Right lung (tissue), 2 donors: ENCODE measurements at regions not wholly inside any gene's neighbourhood (a gene's known extent, or its start where the extent isn't known, plus 50 kb on each side); places are given as distances from the start of the nearest gene placed in this dataset.

ENCODE experiments used
- DNase-seq, 2 donors: peaks; one replicate each; pipeline ENCODE4 v3.0.0-alpha.2; 2013

GRCh38 chr13:24080134-24080533 is 80.4 kb upstream of the SPATA13 start:
- DNase-seq: no peak

- DNase-seq: no peak
Observed at GRCh38 chr13:24081387-24081786, 79.1 kb upstream of the SPATA13 start.

DNA sequence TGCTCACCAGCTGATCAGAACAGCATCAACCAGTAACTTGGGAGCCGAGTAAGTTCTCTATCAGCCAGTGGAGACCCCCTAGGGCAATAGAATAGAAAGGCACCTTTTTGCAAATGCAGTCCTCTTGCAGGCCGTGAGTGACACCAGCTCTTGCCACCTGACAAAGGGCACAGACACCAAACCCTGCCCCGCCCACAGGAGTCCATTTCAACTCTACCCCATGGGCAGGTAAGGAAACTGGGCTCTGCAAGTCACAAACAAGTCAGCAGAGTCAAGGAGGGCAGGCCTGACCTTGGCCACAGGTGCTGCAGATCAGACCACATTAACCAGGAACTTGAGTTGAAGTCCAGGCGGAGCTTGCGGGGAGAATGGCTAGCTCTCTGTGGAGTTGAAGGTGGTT is 77.4 kb upstream of the SPATA13 start:
- no peak for DNase-seq

DNA sequence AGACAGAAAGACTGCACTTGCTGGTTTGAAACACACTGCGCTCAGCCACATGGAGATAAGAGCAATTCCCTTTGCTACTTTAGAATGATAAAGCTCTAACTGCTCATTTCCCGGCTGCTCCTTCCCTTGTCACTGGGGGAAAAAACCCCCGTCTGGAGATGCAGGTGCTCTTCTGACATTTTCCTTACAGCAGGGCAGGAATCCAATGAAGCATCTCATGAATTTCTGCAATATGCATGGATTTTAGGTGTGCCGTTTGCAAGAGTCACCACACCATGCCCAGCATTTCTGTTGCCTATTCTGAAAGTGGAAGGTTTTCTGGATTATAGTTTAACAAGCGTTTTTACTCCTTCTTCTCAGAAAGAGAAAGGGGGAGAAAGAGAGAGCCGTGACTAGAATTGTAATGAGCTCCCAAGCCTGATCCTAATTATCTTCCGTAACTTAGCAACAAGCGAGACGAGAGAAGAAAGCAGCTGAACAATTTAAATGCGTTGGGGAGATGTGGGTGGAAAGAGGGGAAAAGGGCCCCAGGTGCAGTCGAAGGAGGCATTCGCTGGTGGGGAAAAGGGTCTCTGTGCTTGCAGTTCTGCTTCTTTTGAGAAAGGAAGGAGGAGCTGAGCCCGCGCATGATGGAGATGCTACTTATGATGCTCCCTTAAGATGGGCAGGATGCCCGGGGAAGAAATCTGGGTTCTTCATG is 76.6 kb upstream of the SPATA13 start:
- no peak for DNase-seq

DNA sequence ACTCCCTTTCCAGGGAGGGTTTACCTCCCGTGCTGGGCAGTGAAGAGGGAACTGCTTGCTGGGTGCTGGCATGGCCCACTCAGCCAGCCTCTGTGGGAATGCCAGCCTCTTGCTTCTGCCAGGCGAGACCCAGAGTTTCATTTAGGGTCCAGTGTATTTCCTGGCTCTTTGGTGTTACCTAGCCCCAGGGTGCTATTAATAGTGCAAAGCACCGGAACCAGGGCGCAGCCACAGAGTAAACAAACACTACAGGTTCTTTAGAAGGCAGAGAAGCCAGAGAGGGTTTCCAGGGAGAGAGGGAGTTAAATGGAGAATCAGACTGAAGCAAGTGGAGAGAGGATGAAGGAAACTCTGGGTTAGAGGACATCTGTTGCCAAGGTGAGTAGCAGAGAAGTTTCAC is 74.9 kb upstream of the SPATA13 start:
- DNase-seq: no peak

DNA sequence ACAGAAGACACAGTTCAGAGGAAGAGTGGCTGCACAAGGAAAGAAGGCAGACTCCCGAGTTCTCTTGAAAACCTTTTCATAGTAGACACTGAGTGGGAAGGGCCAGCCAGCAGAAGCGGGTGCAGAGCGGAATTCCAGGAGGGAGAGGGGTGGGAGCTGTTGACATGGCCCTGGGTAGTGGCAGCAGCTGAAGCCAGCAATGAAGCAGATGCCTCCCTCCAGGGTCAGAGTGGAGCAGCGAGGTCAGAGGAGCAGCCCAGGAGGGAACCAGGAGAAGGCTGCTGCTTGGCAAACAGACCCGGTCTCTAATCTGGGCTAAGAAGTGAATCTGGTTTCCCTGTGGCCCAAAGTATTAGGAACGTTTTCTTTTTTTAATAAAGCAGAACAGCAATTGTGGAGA is 73.9 kb upstream of the SPATA13 start:
- no peak for DNase-seq

DNA sequence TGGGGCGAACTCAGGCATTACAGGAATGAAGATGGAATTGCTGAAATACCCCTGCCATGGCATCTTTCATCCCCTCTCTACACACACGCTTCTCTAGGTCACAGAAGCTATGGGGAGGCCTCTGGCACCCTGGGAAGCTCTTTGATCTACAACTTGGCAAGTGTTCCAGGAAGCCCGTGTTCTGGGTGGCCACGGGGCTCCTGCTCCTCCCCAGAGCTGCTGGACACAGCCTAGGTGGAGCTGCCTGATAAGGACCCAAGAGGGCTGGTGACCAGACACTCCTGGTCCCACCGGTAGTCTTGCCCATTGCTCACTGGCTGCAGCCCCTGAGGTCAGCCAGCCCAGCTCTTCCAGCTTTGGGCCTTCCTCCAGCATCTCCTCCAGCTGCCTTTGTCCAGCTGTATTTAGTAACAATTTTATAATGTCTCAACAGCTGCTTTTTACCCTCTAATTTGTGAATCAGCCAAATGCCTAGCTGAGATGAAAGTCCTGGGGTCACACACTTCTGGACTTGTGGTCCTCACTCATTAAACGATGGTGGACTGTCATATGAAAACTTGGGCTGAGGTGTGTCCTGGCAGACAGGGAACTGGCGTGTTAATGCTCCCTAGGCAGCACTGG is 72.8 kb upstream of the SPATA13 start:
- DNase-seq: peak in 1 of 2 donors; percentile 32

DNA sequence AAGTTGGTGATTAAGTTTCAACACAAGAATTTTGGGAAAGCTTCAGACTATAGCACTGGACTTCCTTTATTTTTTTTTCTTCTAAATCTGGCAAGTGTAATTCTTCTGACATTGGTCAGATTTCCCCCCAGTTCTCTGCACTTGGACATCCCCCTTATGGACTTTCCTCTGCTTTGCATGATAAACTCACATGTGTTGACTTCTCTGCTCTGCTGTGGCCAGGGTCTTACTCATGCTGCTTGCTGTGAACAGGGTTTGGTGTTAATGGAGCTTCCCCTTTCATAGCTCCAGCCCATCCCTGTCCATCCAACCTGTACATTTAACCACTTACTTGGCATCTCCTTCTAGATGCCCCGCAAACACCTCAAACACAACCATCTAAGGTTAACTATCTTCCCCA is 70.5 kb upstream of the SPATA13 start:
- no peak for DNase-seq

DNA sequence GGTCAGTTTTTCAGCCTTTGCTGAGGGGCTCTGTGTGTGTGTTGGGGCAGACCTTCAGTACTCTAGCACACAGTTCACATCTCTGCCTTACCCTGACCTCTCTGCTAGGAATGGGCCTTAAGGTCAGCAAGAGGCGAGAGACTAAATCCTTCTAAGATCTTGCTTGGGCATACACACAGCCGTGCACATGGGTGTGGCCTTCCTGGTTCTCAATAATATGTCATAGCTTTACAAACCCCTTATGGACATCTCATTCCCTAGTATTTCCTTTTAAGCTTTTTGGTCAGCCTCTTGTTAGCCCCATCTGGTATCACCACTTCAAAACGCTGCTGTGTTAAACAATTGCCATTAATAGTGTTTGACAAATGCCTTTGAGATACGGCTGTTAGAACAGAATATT is 69.4 kb upstream of the SPATA13 start:
- DNase-seq: no peak

- DNase-seq: no peak
Observed at GRCh38 chr13:24092108-24092507, 68.4 kb upstream of the SPATA13 start.

DNA sequence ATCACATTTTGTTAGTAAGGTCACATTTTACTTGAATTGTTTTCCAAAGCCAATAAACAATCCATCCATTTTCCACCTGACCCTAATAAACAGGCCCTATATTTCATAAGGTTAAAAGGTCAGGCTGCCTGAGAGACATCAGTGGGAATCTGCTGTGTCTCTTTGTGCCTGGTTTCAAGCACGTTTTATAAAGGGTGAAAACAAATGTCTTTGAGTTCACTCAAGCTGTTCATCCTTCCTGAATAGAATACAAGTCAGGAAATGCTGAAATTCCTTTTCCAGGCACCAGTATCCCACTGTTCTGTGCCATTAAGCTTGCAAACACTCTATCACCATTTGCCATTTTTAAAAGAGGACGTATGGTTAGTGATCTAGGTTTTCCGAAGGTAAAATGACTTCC is 67.5 kb upstream of the SPATA13 start:
- no peak for DNase-seq

- no peak for DNase-seq
Observed at GRCh38 chr13:24096659-24097058, 63.9 kb upstream of the SPATA13 start.

DNA sequence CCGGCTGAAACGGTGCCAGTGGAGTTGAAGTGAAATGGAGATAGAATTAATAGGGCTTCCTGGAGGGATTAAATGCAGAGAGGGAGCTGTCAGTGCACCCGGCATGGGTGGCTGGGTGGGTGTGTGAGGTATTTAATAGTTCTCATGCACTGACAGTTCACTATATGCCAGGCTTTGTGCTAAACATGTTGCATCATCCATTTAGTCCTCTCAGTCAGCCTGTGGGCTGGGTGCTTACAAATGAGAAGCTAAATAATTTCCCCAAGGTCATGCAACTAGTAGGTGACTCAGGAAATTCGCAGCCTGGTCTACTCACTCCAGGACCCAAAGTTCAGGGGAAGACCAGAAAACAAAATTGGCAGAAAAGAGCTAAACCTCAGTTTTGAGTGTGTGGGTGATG is 63.5 kb upstream of the SPATA13 start:
- DNase-seq: no peak

DNA sequence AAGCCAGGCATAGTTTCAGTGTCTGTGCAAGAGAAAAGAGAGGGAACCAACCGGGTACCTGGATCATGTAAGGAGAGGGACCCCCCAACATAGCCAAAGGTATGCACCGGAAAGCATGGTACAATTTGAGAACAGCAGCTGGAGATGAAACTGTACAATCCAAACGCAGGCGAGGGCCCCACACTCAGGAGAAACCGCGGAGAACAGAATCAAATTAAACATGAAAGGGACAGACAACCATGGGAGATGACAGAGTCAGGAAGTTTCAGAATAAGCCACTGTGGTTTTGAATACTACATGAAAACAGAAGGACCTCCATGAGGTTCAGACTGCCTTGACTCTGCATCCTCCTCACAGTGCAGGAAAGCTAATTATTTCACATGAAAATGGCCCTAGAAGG is 62.9 kb upstream of the SPATA13 start:
- DNase-seq: no peak

DNA sequence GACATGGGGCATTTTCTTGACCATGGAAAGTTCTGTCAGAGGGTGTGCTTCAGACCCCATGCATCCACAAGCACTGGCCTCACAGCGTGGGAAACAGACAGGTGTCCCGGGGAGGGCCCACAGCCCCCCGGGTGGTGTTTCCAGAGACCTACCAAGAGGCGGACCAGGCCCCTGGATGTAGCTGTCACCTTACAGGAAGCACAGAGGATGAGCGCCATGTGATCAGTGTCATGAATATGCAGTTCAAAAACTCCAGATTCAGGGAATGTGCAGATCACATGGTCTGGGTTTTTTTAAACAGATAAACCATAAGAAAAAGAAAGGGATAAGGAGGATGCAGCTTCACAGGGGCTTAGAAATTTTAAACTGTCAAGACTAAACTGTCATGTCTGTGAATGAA is 61.0 kb upstream of the SPATA13 start:
- DNase-seq: no peak

GRCh38 chr13:24100188-24100587 is 60.3 kb upstream of the SPATA13 start:
- DNase-seq: no peak

- DNase-seq: no peak
Observed at GRCh38 chr13:24103782-24104372, 56.6 kb upstream of the SPATA13 start.

DNA sequence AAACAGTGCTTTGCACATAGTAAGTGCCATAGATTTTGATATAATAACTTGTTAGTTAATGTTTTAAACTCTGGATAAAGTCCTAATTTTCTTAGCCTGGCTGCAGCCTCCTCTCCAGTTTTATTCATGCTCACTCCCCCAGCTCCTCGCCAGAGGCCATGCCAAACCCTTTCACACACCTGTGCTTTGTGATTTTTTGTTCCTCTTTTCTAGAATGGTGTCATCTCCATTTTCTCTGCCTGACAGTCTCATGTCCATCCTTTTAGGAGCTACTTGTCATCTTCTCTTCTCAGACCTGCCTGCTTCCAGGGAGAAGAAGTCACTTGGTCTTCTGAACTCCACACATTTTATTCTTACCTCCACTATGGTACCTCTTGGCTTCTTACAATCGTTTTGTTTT is 55.8 kb upstream of the SPATA13 start:
- DNase-seq: no peak

DNA sequence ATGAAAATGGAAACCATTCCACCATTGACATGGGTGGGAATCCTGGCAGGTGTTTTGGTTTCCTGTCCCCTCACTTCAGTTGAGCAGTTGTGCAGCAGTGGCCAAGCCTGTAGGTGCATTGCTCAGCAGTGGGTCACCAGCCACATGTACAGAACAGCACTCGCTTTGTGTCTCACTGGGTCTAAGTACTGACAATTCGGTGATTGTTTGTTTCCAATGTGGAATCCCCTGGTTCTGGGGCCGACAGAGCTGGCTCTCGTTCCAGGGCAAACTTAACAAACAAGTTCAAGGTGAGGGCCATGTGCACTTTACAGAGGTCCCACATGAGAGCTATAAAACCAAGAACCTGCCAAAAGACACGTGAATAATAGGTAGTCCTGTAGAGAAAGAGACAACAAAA is 54.1 kb upstream of the SPATA13 start:
- no peak for DNase-seq

- no peak for DNase-seq
Observed at GRCh38 chr13:24107955-24108614, 52.4 kb upstream of the SPATA13 start.

GRCh38 chr13:24108615-24108965 is 51.9 kb upstream of the SPATA13 start:
- no peak for DNase-seq

DNA sequence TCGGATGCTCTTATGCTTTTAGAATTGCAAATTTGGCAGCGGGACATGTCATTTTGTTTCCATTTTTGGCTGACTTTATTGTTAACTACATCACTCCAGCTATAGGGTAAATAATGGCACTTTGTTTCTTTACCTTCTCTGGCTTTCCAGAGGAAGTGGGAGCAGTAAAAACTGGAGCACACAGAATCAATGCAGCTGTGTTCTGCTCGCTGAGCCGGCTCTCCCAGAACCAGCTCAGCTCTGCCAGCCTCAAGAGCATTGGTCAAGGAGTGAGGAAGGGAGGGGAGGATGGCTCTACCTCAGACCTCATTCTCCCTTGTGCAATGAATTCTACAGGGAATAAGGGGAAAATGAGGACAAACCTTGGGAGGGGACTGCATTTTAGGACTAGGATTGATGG is 50.5 kb upstream of the SPATA13 start:
- DNase-seq: no peak
